HEK293 (cell line): ENCODE measurements at regions not wholly inside any gene's neighbourhood (a gene's known extent, or its start where the extent isn't known, plus 50 kb on each side); places are given as distances from the start of the nearest gene placed in this dataset.
"Not testable (repeated sequence)": the region's sequence is repeated elsewhere in the genome, so short reads cannot be mapped to it uniquely, and the experiment has no call there.

Experiments
- CTCF ChIP-seq: fragments of 450-650 bp; formaldehyde crosslinking; IDR thresholded peaks from 2 replicates; pipeline ENCODE4 v1.5.1; 2016; ENCODE audit warnings: missing biosample characterization, missing genetic modification characterization
- GLIS1 ChIP-seq: fragments of 450-650 bp; formaldehyde crosslinking; IDR thresholded peaks from 2 replicates; pipeline ENCODE4 v1.5.1; 2016; ENCODE audit warnings: missing biosample characterization, missing genetic modification characterization
- KLF7 ChIP-seq: fragments of 450-650 bp; formaldehyde crosslinking; IDR thresholded peaks from 2 replicates; pipeline ENCODE4 v1.5.1; 2016; ENCODE audit warnings: missing biosample characterization, missing genetic modification characterization, borderline replicate concordance
- ZBTB49 ChIP-seq: fragments of 450-650 bp; formaldehyde crosslinking; IDR thresholded peaks from 2 replicates; pipeline ENCODE4 v1.5.1; 2016; ENCODE audit warnings: missing biosample characterization, missing genetic modification characterization, low read depth
- ZNF423 ChIP-seq: fragments of 450-650 bp; formaldehyde crosslinking; IDR thresholded peaks from 2 replicates; pipeline ENCODE4 v1.5.1; 2016; ENCODE audit warnings: missing biosample characterization, missing genetic modification characterization
- ZNF768 ChIP-seq: fragments of 450-650 bp; formaldehyde crosslinking; IDR thresholded peaks from 2 replicates; pipeline ENCODE4 v1.5.1; 2018; ENCODE audit warnings: missing biosample characterization, mild to moderate bottlenecking, missing genetic modification characterization

GRCh38 chr1:58051187-58051586, 495.3 kb downstream of the OMA1 start:
- TF ChIP-seq GLIS1, CTCF, ZNF768, ZBTB49, KLF7, ZNF423 (tag by site-specific recombination): not testable (repeated sequence)
